Prostate gland (tissue), 2 donors: ENCODE measurements at regions not wholly inside any gene's neighbourhood (a gene's known extent, or its start where the extent isn't known, plus 50 kb on each side); places are given as distances from the start of the nearest gene placed in this dataset.

ENCODE experiments used
- DNase-seq: peaks from one replicate; pipeline ENCODE4 v3.0.0-alpha.2; 2019; ENCODE audit warnings: low spot score
- H3K27ac ChIP-seq, 2 donors: fragments of 200-600 bp; sonication (generic); 2 replicates each; pipeline ENCODE4 v1.5.1; 2017 to 2019
- H3K27me3 ChIP-seq: fragments of 200-600 bp; sonication (generic); replicated peaks from 2 replicates; pipeline ENCODE4 v1.5.1; 2019; ENCODE audit not compliant: insufficient read depth
- H3K36me3 ChIP-seq, 2 donors: fragments of 200-600 bp; sonication (generic); 1 replicate in 1 of 2; 2 replicates in 1 of 2; pipeline versions ENCODE4 v1.5.1 to v1.8.1; 2017 to 2019
- H3K4me1 ChIP-seq: fragments of 200-600 bp; sonication (generic); replicated peaks from 2 replicates; pipeline ENCODE4 v1.5.1; 2019
- H3K4me3 ChIP-seq, 2 donors: fragments of 200-600 bp; sonication (generic); 2 replicates each; pipeline ENCODE4 v1.5.1; 2017 to 2019
- H3K9me3 ChIP-seq: fragments of 200-600 bp; sonication (generic); 2 replicates; pipeline ENCODE4 v1.5.1; 2017
- CTCF ChIP-seq, 4 experiments: fragments of 200-600 bp in 2 of 4; fragments of 450-650 bp in 2 of 4; sonication (generic) in 2 of 4; IDR thresholded peaks; 1 replicate in 3 of 4; 2 replicates in 1 of 4; pipeline ENCODE4 v1.5.1; 2016 to 2019; ENCODE audit warnings: antibody characterized with exemption in 4 of 4, mild to moderate bottlenecking in 2 of 4, moderate library complexity in 2 of 4
- POLR2A ChIP-seq: fragments of 450-650 bp; IDR thresholded peaks from one replicate; pipeline ENCODE4 v1.6.1; 2016; ENCODE audit warnings: antibody characterized with exemption, mild to moderate bottlenecking
- POLR2AphosphoS5 ChIP-seq: sonication (generic); formaldehyde crosslinking; IDR thresholded peaks from one replicate; pipeline ENCODE4 v1.6.1; 2017; ENCODE audit warnings: antibody characterized with exemption
- WGBS: methylation state at CpG from one replicate; pipeline ENCODE4 v1.1.5; 2018; 5-methylcytosine and 5-hydroxymethylcytosine counted together
- intact Hi-C: fragments of 100-400 bp; cut with DNase I; formaldehyde crosslinking; loops from one replicate; pipeline ENCODE4 v1.14.2; 2022

- no peak for DNase-seq
- no peak for TF ChIP-seq POLR2AphosphoS5
- no peak for TF ChIP-seq POLR2A
- no peak for TF ChIP-seq CTCF (IDR thresholded peaks at IDR 0.05)
- Histone ChIP-seq H3K27ac (no peak overlapping the region), H3K36me3 (no peaks in the 10 kb centered on the region), H3K4me3 (no peak overlapping the region), H3K27me3 (no peaks in the 10 kb centered on the region), H3K4me1 (no peaks in the 10 kb centered on the region), H3K9me3 (no peaks in the 10 kb centered on the region)
- 81% methylated on average over 7 of the region's 7 CpGs for WGBS
- intact Hi-C loops = no loop called here
Measured at GRCh38 chr11:129733981-129734380, 81.7 kb upstream of the TMEM45B start.

GRCh38 chr11:129734654-129735053 is 81.0 kb upstream of the TMEM45B start:
- Histone ChIP-seq H3K36me3 (no peaks in the 10 kb centered on the region), H3K4me3 (no peak overlapping the region), H3K27me3 (no peaks in the 10 kb centered on the region), H3K9me3 (no peaks in the 10 kb centered on the region), H3K4me1 (no peaks in the 10 kb centered on the region), H3K27ac (no peak overlapping the region)
- DNase-seq = no peak
- intact Hi-C loops = no loop called here
- 93% methylated on average over 7 of the region's 7 CpGs for WGBS
- TF ChIP-seq CTCF (IDR thresholded peaks at IDR 0.05) (no peak), POLR2A (no peak), POLR2AphosphoS5 (no peak)

GRCh38 chr11:129737831-129738230 is 77.8 kb upstream of the TMEM45B start:
- no peaks in the 10 kb centered on the region for H3K27me3 ChIP-seq
- TF ChIP-seq POLR2AphosphoS5 = no peak
- no peak for TF ChIP-seq POLR2A
- TF ChIP-seq CTCF (IDR thresholded peaks at IDR 0.05) = no peak
- H3K36me3 ChIP-seq = no peaks in the 10 kb centered on the region
- H3K4me3 ChIP-seq = no peak overlapping the region
- H3K27ac ChIP-seq = no peak overlapping the region
- no peaks in the 10 kb centered on the region for H3K4me1 ChIP-seq
- intact Hi-C loops = no loop called here
- 49% methylated on average over 11 of the region's 11 CpGs for WGBS
- DNase-seq = no peak
- no peaks in the 10 kb centered on the region for H3K9me3 ChIP-seq

- Histone ChIP-seq H3K9me3 (no peaks in the 10 kb centered on the region), H3K27ac (no peak overlapping the region), H3K4me1 (no peaks in the 10 kb centered on the region), H3K4me3 (no peak overlapping the region), H3K36me3 (no peaks in the 10 kb centered on the region), H3K27me3 (no peaks in the 10 kb centered on the region)
- no peak for TF ChIP-seq CTCF (IDR thresholded peaks at IDR 0.05)
- no peak for DNase-seq
- 69% methylated on average over 2 of the region's 2 CpGs for WGBS
- intact Hi-C loops = no loop called here
Measured at GRCh38 chr11:129738242-129738641, 77.4 kb upstream of the TMEM45B start.

GRCh38 chr11:129739339-129739738 is 76.3 kb upstream of the TMEM45B start:
- intact Hi-C loops = no loop called here
- TF ChIP-seq POLR2AphosphoS5 = no peak
- TF ChIP-seq CTCF (IDR thresholded peaks at IDR 0.05) = no peak
- TF ChIP-seq POLR2A = no peak
- H3K36me3 ChIP-seq = no peaks in the 10 kb centered on the region
- H3K27ac ChIP-seq = no peak overlapping the region
- no peaks in the 10 kb centered on the region for H3K9me3 ChIP-seq
- H3K4me3 ChIP-seq = no peak overlapping the region
- 87% methylated on average over 4 of the region's 4 CpGs for WGBS
- no peaks in the 10 kb centered on the region for H3K27me3 ChIP-seq
- DNase-seq = no peak
- no peaks in the 10 kb centered on the region for H3K4me1 ChIP-seq
